ENCODE measurements at regions not wholly inside any gene's neighbourhood (a gene's known extent, or its start where the extent isn't known, plus 50 kb on each side); places are given as distances from the start of the nearest gene placed in this dataset.

DNA sequence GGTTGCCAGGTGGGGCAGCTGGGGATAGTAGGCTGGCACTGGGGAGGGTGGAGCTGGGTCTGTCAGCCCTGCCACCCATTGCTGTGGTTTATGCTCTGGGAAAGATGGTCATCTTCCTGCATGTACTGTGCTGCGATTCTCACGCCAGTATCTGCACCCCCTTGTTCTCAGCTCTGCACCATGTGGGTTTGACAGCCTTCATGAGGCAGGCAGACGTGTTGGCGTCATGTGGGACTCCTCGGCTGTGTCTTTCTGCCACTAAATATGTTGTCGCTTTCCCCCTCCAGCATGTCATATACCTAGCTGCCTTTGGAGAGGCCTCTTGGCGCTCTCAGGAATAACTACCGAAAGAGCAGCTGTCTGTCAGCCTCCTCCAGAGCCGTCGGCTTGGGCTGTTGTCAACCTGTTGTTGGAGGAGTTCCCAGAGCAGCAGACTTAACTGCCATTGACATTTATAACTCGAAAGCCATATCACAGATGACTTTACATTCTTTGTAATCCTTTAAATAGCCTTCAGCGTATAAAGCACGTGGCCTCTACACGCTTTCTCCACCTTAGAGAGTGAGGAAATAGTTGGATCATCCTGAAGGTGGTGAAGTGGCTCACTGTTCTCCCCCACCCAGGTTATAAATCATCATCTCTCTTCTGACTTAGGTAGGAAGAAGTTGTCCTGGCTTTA, 80.4 kb upstream of the MGAT5 start:
- DNase-seq (ENCODE audit: low read depth in 2 of 2), result no peak

DNA sequence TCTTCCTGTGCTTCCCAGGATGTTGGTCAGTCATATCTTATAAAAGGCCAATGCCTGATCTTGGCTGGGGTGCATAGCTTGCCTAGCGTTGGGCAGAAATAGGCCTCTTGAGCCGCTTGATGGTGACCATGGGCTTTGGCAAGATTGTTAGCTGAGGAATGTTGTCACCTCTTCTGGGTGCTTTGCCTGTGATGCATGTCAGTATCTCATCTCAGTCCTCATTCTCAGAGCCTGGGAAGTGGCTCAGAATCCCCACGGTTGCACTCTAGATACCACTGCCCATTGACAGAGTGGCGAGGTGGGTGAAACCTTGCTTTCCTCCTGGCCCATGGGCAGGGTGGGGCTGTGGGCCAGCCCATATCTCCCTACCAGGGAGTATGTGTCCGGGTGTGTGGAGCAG, 79.2 kb upstream of the MGAT5 start:
- DNase-seq (ENCODE audit: low read depth in 2 of 2), result no peak

DNA sequence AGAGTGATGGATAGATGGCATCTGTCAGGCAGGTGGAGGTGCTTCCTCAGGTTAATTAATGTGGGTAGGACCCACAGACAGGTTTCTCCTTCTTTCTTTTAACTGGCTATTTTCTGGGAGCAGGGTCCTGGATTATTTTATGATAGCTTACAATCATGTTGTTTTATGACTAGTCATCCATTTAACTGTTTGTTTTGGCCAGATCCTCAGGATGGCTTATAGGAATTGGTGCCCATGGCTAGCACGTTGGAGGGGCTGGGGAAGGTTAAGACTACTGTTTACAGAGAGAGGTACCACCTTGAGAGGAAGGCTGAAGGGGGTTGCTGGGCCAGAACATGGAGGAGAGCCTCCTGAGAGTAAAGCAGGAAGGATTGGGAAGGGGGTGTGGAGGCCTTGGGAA, 78.0 kb upstream of the MGAT5 start:
- DNase-seq (ENCODE audit: low read depth in 2 of 2), result no peak

DNA sequence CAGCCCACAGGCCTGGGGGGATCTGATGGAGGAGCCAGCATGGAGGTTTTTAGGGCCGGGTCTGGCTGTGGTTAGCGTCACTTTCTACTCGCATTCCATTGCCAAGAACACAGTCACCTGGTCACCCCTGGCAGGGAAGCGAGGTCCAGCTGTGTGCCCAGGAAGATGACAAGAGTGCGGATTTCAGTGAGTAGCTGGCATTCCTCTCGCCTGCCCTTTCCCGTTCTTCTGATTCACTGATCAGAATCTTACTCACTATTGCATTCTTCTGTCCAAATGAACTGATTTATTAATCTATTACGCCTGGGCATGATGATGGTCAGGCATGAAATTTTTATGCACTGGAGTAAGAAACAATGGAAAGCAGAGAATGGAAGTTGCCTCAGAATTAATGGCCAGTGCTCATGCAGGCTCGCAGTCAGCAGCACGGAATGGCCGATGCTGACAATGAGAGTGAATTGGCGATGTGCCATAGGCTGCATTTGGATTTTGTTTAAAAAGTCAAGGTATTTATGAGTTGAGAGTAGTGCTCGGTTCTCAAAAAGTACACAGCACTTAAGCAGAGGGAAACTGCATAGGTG, 76.4 kb upstream of the MGAT5 start:
- DNase-seq (ENCODE audit: low read depth in 2 of 2), result no peak

DNA sequence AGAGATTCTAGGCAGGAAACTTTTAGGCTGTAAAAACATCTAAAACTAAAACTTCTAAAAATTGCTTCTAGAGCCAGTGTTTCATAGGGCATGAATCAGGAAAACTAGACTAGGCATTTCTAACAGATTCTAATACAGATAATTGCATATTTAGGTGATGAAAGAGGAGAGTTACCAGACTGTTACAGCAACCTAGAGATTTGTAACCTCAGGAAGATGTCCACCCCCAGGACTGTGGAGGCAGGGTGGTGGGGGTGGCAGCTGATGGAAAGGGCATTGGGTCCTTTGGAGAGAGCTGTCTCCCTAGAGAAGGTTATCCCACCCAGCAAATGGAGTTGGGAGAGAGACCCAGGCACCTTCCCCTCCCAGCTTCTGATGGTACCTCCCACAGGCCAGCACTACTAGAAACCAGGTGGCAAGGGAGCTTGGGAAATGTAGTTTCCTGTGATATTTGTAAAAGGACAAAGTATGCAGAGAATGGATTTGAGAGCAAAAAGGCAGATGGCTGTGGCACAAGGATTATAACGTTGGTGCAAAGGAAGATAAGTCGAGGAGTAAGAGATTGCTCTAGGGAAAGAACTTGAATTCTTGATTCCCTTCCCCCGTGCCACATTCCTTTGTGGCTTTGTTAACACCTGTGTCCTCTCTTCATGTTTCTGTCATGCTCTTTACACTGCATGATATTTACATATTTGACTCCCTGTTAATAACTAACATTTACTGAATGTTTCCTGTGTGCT, 75.6 kb upstream of the MGAT5 start:
- DNase-seq (ENCODE audit: low read depth in 2 of 2), result no peak

DNA sequence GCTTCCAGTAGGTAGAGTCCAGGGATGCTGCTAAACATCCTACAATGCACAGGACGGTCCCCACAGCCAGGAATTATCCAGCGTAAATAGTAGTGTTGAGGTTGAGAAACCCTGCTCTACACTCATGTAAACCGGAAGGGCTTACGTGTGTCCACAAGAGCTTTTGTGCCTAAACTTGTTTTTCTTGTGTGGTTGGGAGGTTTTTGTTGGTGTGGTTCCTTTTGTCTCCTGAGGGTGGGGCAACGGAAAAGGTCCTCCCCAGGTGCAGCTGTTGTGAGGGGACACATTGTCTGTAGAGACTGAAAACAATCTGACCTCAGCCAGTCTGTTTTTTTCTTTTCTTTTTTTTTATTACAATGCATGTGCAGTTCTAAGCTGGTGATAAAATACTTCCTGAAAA, 72.7 kb upstream of the MGAT5 start:
- no peak for DNase-seq (ENCODE audit: low read depth in 2 of 2)

DNA sequence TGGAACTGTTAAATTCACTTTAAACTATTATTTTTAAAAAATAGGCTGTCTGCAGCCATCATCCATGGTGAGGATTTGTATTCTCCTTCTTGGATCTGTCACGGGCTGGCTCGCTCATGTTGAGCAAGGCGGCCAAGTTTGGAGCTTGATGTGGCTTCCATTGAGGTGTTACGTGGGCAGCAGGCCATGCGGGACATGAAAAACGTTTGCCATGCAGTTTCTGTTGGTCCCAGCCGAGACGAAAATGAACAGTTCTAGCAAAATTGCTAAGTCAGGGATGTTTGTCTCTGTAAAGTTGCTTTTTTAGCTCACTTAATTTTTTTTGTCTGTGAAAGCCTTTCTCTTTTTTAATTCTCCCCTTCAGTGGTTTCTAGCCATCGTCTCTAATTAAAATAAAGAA, 70.2 kb upstream of the MGAT5 start:
- no peak for DNase-seq (ENCODE audit: low read depth in 2 of 2)

DNA sequence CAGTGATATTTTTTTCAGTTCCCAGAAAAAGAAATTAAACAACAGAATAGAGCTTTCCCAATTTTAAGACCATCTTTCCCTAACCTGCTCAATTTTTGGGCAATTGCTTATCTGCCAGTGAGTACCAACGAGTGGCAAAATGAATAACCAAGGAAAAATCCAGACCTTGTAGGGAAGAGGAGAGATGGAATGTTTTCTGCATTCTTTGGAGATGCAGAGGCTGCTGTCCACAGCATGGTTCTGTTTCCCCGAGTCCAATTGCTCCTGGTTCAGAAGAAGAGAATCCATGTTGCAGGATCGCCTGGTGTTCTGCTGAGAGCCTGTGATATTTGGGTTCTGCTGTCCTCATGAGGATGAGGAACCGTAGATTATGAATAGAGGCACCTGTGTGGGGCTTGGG, 68.2 kb upstream of the MGAT5 start:
- DNase-seq (ENCODE audit: low read depth in 2 of 2), result no peak

DNA sequence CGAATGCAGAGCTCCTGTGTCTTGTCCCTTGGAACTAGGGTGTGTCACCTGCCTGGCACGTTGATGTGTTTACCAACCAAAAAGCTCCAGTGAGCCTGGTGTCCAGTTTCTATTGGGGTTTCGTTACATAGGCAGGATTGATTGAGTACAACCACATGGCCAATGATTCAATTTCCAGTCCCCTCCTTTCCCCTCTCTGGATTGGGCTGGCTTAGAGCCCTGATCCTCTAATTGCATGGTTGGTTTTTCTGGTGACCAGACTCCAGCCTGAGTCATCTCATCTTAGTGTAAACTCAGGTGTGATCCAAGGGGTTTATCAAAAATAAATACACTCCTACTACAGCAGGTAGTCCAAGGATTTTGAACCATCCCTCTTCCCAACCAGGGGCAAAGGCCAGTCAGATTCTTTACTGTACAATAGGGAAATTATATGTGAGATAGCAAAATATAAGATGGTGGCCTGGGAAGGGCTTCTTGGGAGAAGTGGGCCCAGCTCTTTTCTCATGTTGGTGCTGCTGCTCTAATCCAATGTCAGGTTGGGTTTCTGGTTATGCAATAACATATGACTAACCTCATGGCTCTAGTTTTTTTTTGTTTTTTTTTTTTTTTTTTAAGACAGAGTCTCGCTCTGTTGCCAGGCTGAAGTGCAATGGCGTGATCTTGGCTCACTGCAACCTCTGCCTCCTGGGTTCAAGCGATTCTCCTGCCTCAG, 64.7 kb upstream of the MGAT5 start:
- DNase-seq (ENCODE audit: low read depth in 2 of 2), result no peak

DNA sequence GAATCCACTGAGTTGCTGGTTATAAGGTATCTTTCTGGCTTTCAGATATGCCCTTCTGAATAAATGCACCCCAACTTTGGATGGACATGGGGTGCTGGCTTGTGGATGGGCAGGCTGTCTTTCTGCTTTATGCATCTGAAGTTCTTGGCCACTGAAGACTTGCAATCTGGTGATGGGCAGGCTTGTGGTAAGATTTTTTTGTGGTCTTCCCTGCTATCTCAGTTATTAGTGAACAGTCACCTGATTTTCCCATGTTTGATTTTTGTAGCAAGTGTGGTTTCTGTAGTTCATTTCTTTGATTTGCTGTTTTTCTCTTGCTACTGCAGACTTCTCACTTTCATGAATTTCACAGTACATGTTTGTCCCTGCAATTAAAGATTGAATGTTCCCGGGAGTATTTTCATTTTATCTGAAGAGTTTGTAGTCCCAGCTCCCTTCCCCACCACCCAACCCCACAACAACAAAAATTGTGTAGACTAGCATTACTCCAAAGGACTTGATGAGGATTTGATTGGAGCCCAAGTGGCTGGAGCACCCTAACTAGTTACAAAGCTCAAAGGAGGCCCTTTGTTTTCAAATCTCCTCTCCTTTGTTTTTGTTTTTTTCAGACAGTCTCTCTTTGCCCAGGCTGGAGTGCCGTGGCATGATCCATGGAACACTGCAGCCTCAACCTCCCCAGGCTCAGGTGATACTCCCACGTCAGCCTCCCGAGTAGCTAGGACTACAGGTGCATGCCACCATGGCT, 63.6 kb upstream of the MGAT5 start:
- DNase-seq (ENCODE audit: low read depth in 2 of 2), result no peak

DNA sequence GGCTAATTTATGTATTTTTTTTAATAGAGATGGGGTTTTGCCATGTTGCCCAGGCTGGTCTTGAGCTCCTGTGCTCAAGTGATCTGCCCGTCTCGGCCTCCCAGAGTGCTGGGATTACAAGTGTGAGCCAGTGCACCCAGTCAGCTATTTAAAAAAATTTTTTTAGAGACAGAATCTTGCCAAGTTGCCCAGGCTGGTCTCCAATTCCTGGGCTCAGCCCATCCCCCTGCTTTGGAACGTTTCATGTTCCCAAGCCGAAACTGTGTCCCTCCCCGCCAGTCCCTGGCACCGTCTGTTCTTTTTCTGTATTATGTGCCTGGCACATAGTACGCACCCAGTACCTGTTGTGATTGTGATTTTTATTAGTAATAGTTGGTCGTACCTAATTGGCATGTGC, 63.1 kb upstream of the MGAT5 start:
- no peak for DNase-seq (ENCODE audit: low read depth in 2 of 2)

DNA sequence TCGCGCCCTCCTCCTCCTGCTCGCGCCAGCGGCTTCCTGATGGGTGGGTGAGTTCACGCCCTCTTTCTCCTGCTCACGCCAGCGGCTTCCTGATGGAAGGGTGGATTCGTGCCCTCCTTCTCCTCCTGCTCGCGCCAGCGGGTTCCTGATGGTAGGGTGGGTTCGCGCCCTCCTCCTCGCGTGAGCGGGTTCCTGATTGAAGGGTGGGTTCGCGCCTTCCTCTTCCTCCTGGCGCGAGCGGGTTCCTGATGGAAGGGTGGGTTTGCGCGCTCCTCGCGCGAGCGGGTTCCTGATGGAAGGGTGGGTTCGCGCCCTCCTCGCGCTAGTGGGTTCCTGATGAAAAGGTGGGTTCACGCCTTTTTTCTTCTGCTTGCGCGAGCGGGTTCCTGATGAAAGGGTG, 62.0 kb upstream of the MGAT5 start:
- DNase-seq (ENCODE audit: low read depth in 2 of 2), result no peak

DNA sequence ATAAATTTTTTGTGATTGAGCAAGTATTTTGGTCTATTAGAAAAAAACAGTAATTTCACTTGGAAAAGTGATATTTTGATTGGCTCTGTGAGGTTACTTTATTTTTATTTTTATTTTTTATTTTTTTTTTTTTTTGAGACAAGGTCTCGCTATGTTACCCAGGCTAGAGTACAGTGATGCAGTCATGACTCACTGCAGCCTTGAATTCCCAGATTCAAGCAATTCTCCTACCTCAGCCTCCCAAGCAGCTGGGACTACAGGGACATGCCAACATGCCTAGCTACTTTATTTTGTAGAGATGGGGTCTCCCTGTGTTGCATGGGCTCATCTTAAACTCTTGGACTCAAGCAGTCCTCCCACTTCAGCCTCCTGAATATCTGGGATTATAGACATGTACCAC, 60.9 kb upstream of the MGAT5 start:
- no peak for DNase-seq (ENCODE audit: low read depth in 2 of 2)

DNA sequence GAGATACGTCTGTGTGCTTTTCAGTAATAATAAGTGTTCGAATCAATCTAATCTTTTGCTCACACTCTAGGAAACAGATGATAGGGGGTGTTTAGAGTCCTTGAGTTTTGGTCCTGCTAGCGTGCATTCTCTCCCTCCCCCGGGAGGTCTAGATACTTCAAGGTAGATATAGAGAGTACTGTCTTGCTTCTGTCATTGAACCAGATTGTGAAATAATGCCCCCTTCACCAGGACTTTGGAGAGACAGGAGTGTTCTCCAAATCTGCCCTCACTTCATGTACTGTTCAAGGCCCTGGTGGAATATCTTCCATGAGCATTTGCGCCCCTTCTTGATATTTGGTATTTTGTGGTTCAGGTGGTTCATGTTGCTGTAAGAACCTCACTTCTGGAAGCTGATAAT, 59.4 kb upstream of the MGAT5 start:
- no peak for DNase-seq (ENCODE audit: low read depth in 2 of 2)

DNA sequence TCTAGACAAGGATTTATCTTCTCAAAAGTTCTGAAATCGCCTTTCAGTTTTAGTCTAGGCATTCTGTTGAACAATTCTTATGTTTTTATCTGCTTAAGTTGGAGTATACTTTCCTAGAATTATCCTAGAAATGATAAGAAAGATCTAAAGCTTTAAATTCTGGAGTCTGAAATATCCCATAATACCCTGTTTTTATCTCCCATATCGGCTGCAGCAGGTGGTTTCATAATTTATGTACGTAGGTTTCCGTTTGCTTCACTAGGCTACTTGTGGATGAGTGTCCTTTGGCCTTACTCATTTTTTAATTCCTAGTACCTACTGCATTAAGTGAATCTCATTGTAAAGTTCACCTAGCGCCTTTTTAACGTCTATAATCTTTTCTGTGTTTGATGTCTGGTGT, 58.5 kb upstream of the MGAT5 start:
- no peak for DNase-seq (ENCODE audit: low read depth in 2 of 2)

DNA sequence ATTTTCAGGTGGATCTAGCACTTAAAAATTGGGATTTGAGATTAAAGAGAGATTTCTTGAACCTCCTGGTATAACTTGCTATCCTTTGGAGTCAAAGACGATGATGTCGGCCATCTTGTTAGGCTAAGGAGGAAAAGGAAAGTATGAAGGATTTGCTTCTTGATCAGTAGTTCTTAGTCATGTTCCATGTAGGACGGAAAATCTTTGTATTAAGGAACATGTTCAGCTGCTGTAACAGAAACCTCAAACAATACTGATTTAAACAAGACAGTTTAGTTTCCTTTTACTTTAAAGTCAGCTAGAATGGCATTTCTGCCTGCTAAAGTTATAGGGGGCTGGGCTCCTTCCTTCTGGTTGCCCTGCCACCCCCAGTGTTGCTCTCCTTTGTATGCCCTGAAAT, 56.4 kb upstream of the MGAT5 start:
- DNase-seq (ENCODE audit: low read depth in 2 of 2), result no peak

DNA sequence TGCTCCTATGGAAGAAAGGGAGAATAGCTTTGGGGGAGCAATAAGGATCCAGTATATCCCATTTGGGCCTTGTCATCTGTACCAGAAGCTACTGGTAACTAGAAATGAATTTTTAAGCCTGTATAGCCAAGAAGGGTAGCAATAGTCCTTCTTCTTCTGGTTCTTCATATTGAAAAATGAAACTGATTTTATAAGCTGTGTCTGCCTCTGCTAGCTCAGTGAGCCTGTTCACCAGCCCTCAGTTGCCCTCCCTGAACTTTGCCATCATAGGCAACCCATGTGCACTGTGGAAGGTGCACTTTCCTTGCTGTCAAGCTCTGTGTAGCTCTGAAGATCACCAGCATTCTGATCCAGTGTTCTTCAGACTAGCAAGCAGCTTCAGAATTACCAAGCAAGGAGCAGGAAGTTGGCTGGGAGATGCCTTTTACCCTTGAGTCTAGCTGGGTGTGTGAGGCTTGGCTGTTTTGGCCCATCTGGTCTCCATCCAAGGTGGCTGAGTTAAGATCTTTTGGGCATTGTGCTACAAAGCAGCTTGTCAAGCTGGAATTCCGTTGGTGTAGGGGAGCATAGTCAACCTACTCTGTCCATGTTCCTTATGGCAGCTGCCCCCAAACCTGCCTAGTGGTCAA, 55.8 kb upstream of the MGAT5 start:
- DNase-seq (ENCODE audit: low read depth in 2 of 2), result no peak

DNA sequence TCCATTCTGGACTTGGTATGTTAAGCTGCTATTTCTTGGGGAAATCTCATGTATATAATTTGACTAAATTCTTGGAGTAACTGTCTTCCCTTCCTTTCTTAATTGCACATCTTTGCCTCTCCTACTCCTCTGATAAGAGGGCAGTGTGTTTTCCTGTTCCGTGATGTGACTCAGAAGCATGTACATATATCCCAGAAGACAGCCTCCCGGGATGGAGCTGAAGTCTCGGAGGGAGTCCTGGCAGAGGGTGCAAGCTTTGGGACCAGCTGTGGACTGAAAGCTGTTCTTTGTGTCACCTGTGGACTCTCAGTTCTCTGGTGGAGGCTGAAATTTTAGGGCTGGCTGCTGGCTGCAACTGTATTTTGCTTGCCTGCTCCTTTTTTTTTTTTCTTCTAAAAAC, 54.7 kb upstream of the MGAT5 start:
- no peak for DNase-seq (ENCODE audit: low read depth in 2 of 2)

DNA sequence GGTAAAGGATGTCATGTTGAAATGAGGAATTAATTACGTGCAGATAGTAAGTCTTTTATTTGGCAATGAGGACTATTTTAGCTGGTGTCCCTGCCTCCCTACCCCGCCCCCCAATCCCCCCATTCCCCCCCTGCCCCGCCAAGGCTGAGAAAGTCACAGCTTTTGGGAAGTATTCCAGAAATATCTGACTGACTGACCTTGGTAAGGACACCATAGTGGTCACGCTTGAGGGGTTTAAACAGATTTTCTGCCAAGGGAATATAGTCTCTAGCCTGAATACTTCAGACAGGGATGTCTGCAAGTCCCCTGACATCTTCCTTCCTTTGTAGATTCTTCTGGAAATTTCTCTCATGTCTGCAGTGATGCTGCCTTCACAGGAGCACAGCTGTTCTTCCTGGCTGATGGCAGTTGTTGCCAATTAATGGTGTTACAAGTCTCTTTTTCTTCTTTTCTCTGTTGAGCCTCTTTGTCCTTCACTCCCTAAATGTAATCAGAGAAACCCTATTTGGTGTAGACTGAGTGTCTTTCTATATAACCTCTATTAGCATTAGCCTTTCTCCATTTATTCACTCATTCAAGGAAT, 53.7 kb upstream of the MGAT5 start:
- DNase-seq (ENCODE audit: low read depth in 2 of 2), result no peak

DNA sequence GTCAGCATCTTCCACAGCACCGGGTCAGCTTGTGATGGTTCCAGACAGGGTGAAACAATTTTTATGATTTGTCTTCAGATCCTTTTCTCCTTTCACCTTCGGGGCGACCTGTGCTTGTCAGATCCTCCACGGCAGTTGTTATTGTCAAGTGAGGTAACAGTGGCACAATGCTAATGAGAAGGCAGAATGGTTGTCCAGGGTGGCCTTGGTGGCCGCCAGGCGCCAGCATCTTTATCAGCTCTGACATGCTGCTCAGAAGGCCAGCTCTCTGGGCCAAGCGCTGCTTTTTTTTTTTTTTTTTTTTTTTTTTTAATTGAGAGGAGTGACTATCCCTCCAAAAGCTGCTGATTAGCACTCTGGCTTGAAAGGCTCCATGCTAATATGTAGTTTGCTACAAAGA, 52.3 kb upstream of the MGAT5 start:
- DNase-seq (ENCODE audit: low read depth in 2 of 2), result no peak

DNA sequence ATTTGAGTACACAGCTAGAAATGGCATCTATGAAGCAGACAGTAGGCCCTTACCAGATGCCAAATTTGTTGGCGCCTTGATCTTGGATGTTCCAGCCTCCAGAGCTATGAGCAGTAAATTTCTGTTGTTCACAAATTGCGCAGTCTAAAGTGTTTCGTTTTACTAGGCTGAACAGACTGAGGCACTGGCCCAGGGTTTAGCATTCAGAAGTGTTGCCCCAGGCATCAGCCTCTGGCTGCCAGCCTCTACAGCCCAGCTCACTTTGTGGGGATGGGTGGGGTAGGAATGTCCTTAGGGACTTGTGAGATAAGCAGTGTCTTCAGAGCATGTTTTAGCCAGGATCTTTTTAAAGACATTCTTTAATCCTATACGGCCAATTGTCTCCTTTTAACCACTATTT, 51.5 kb upstream of the MGAT5 start:
- DNase-seq (ENCODE audit: low read depth in 2 of 2), result no peak

Measured in stimulated activated CD8-positive, alpha-beta memory T cell treated with anti-CD3 and anti-CD28 coated beads, Interleukin-15, amount 100 ng/mL, for 48 hours (primary cell).